ENCODE measurements at regions not wholly inside any gene's neighbourhood (a gene's known extent, or its start where the extent isn't known, plus 50 kb on each side); places are given as distances from the start of the nearest gene placed in this dataset.

DNA sequence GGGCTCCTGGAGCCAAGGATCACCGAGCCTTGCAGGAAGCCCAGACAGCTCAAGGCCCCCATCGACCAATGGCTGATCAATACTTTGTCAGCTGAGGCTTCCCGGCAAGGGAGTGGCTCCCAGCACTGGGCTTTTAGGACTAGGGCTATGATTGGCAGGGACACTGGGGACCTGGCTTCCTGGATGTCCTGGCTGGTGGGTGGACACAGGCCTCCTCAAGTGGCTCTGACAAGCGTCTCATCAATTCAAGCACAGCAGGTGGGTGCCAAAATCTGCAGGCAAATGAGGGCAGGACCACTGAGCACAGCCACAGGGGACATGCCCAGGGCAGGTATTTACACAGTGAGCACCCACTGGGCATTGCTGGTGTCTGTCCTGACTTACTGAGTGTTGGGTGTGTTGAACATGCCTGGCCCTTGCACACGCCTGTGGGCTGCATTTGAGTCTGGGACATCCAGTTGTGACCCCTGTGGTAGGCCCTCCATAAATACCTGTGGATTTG lies 420.1 kb upstream of the SULF2 start:
- DNase-seq (ENCODE audit: low read depth in 2 of 2): no peak

DNA sequence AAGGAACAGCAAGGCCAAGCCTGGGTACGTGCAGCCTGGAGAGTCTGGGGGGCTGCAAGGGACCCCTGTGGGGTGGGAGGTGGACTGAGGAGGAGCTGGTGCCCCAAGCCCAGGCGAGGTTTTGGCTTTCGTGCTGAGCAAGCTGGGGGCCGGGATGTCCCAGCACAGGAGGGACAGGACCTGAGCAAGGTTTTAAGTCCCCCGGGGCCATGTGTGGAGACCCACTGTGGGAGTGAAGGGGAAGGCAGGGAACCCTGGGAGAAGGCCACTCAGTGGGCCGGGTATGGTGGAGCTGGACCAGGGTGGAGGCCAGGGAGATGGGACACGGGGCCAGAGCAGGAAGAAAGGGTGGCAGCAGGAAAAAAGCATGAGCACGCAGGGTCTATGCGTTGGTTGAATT lies 419.2 kb upstream of the SULF2 start:
- no peak for DNase-seq (ENCODE audit: low read depth in 2 of 2)

DNA sequence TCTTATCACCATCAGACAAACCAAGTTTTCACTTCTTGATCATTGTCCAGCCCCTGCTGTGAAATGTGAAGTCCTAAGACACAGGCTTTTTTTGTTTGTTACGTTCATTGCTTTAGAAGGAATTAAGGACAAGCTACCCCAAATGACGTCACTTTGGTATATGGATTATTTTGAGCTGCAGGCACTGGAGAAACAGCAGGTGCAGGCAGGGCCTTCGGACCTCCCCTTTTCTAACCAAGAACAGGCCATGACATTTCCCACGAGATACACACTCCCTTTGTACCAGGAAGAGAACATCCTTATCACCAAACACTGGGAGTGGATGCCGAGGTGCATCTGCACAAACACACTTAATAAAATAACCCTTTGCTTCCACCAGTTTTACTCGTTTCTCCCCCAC lies 418.0 kb upstream of the SULF2 start:
- DNase-seq (ENCODE audit: low read depth in 2 of 2): no peak

DNA sequence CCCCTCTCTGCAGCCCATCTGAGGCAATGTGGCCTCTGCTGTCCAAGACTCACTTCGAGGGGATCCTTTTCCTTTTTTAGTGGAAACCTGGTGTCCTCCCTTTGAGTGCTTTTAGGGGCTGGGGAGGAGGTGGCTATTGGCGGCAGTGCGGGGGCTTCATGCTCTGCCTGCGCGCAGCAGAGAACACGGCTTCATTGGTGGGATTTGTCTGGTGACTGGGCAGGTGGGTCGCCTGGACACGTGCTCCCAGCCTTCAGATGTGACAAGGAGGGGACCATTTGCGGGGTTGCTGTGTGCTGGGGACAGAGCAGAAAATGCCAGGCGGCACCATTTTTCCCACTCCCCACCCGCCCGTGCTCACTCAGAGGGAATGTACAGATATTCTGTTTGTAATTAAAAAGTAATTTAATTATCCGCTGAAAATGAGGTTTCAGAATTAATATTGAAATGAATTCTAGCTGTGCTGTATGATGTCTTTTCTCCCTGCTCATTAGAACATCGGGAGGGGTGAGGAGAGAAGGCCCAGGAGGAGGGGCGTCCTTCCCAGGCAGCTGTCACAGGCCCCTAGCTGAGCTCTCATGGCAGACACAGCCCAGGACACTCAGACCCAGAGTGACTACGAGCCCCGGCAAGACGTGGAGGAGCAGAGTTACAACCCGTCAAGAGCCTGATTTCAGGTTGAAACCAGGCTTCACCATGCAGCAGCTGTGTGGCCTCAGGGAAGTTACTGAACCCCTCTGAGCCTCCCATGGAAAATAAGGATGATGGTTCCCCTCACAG lies 417.2 kb upstream of the SULF2 start:
- DNase-seq (ENCODE audit: low read depth in 2 of 2): no peak

DNA sequence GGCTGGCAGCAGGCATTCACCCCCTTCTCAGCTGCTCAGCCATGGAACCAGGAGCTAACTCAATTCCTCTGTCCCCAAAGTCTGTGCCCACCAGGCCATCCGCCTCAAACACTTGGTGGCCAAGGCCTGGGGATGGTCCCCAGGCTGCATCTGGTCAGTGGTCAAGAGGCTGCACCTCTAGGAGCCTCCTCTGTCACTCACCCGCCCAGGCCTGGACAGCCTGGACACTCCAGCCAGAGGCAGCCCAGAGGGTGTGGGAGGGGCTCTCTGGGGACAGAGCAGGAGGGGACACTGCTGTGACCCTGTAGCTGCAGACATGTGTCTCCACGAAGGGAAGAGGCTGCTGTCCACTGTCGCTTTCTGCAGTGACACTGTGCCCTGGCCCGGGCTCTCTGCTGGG lies 416.6 kb upstream of the SULF2 start:
- no peak for DNase-seq (ENCODE audit: low read depth in 2 of 2)

GRCh38 chr20:48201188-48201587 lies 415.9 kb upstream of the SULF2 start:
- no peak for DNase-seq (ENCODE audit: low read depth in 2 of 2)

DNA sequence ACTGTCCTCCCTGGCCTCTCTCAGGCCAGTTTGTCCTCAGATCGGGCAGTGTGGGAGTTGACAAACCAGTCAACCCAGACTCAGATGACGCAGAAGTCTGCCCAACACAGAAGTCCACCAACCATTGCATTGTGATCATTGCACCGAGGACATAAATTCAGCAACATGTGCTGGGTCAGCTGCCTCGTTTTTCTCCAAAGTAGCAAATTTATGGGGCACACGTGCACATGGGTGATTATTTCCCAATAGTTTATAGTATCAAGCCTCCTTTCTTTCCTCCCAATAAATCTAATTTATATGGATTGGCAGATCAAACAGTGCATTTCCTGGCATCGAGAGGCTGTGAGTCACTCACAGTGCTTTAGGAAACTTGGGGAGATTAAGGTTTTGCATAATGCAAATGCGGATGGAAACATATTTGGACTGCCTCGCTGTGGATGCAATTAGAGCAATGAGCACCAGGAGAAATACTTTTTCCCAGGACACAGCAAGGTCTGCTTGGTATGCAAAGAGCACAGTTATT lies 413.7 kb upstream of the SULF2 start:
- DNase-seq (ENCODE audit: low read depth in 2 of 2): no peak

- DNase-seq (ENCODE audit: low read depth in 2 of 2): no peak
Measured at GRCh38 chr20:48197066-48197465, 411.8 kb upstream of the SULF2 start.

GRCh38 chr20:48196486-48196885 lies 411.2 kb upstream of the SULF2 start:
- no peak for DNase-seq (ENCODE audit: low read depth in 2 of 2)

GRCh38 chr20:48196001-48196400 lies 410.7 kb upstream of the SULF2 start:
- no peak for DNase-seq (ENCODE audit: low read depth in 2 of 2)

GRCh38 chr20:48195121-48195870 lies 410.0 kb upstream of the SULF2 start:
- no peak for DNase-seq (ENCODE audit: low read depth in 2 of 2)

- DNase-seq (ENCODE audit: low read depth in 2 of 2): no peak
Measured at GRCh38 chr20:48194583-48194982, 409.3 kb upstream of the SULF2 start.

- DNase-seq (ENCODE audit: low read depth in 2 of 2): no peak
Measured at GRCh38 chr20:48193627-48194425, 408.5 kb upstream of the SULF2 start.

- DNase-seq (ENCODE audit: low read depth in 2 of 2): no peak
Measured at GRCh38 chr20:48192109-48192508, 406.8 kb upstream of the SULF2 start.

GRCh38 chr20:48191200-48191599 lies 405.9 kb upstream of the SULF2 start:
- DNase-seq (ENCODE audit: low read depth in 2 of 2): no peak

DNA sequence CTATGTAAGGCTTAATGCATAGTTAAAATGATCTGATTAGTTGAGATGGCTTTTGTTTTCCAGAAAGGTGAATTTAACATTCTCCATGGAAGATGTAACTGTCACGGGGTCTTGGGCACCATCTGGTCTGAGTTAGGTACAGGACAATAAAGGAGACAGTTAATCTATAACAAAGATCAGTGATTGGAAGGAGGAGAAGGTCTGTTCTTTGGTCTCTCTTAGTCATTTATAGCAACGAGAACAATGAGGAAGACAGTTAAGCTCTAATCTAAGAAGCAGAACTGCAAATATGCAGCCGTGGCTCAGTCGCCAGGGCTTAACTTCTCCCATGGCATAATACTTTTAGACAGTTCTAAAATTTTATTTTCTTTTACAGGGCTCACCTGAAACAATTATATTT lies 405.5 kb upstream of the SULF2 start:
- no peak for DNase-seq (ENCODE audit: low read depth in 2 of 2)

DNA sequence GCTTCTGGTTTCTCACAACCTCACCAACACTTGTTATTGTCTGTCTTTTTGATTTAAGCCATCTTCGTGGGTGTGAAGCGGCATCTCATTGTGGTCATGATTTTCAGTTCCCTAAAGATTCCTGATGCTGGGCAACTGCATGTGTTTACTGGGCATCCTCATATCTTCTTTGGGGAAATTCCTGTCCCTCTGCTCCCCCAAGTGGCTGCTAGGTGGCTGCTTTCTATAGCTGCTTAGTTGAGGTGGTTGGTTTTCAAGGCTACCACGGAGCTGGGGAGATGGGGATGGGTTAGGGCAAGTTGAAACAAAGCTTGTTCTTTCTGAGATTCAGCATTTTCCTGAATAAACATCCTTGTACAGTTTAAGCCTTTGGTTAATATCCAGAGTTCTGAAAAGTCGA lies 403.9 kb upstream of the SULF2 start:
- no peak for DNase-seq (ENCODE audit: low read depth in 2 of 2)

DNA sequence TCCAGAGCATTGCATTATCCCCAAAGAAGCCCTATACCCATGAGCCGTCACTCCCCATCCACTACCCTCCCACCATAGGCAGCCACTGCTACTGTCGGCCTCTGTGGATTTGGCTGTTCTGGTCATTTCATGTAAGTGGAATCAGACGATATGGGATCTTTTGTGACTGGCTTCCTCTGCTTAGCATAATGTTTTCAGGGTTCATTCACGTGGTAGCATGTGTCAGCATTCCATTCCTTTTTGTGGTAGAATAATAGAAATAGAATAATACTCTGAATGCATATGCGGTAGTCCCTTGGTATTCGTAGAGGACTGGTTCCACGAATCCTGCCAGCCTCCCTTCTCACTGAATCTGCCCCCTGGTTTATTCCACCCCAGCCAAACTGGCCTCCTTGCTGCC lies 402.6 kb upstream of the SULF2 start:
- no peak for DNase-seq (ENCODE audit: low read depth in 2 of 2)

- no peak for DNase-seq (ENCODE audit: low read depth in 2 of 2)
Measured at GRCh38 chr20:48186915-48187314, 401.6 kb upstream of the SULF2 start.

DNA sequence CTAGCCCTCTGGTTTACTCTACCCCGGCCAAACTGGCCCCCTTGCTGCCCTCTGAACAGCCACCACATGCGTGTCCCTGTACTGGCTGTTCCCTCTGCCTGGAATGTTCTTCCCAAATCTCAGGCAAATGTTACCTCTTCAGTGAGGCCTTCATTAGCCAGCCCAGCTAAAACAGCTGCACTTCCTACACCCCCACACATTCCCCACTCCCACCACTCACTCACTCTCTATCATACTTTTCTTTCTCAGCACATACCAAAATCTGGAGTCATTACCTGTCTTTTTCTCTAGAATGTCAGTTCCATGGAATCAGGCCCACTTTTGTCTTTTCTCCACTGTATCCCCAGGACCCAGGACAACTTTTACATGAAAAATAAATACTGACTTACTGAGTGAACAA lies 401.2 kb upstream of the SULF2 start:
- no peak for DNase-seq (ENCODE audit: low read depth in 2 of 2)

- DNase-seq (ENCODE audit: low read depth in 2 of 2): no peak
Measured at GRCh38 chr20:48184229-48184628, 398.9 kb upstream of the SULF2 start.

GRCh38 chr20:48181261-48181935 lies 396.1 kb upstream of the SULF2 start:
- DNase-seq (ENCODE audit: low read depth in 2 of 2): no peak
